ENCODE measurements at regions not wholly inside any gene's neighbourhood (a gene's known extent, or its start where the extent isn't known, plus 50 kb on each side); places are given as distances from the start of the nearest gene placed in this dataset.

DNA sequence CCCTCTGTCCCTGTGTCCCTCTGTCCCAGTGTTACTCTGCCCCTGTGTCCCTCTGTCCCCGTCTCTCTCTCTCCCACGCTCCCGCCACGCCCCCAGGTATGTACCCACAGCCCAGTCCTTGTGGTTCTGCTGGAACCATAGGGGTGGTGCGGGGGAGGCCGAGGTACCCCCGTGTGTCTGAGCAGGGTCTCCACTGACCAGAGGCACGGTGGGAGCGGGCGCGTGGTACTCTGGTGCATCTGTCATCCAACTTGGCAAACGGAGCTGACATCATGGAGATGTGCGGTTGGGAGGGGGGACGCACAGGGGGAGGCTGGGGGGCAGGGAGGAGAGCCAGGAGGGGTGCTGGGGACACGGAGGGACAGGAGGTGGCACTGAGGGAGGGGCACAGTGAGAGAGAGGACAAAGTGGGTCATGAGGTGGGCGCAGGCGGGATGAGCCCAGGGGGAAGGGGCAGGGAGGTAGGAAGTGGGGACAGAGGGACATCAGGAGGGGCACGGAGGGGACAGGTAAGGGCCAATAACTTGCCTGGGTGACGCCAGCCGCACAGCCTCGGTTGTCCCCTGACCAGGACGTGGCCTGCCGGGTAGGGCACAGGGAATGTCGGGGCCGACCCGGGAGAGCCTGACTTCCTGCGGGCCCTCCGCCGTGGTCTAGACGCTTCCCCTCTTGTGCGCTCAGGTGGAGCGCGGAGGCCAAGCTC lies 163.6 kb upstream of the PDE10A start:
- ChIA-PET CTCF (no interaction called here), POLR2A (no interaction called here)
- H3K9me3 ChIP-seq (ENCODE audit: control insufficient read depth in 2 of 3, low read length in 3 of 3): no peaks in the 10 kb centered on the region
- Mint-ChIP-seq H3K4me3 (no peak overlapping the region), H3K36me3 (no peaks in the 10 kb centered on the region), H3K4me1 (peaks cover 0 to 2% (median 2%) of the 10 kb centered on the region in 7 donors), H3K9me3 (peaks cover 0 to 2% (median 0%) of the 10 kb centered on the region in 11 donors), H3K27ac (no peak overlapping the region), H3K27me3 (peaks cover 6 to 29% (median 22%) of the 10 kb centered on the region in 5 donors)
- no peaks in the 10 kb centered on the region for H3K27me3 ChIP-seq (ENCODE audit: control insufficient read depth in 2 of 2, insufficient read depth in 2 of 2, low read length in 2 of 2)
- ATAC-seq: peak; percentile 26
- DNase-seq: no peak
- no peaks in the 10 kb centered on the region for H3K36me3 ChIP-seq (ENCODE audit: control insufficient read depth in 2 of 3, insufficient read depth in 3 of 3, low read length in 3 of 3)
- no peak overlapping the region for H3K27ac ChIP-seq (ENCODE audit: low read depth, low read length)
- intact Hi-C loops (cut with micrococcal nuclease): no loop called here
- H3K4me1 ChIP-seq (ENCODE audit: control insufficient read depth in 2 of 2, insufficient read depth in 2 of 2, low read length in 2 of 2): no peaks in the 10 kb centered on the region
- H3K4me3 ChIP-seq (ENCODE audit: low read length): no peak overlapping the region

DNA sequence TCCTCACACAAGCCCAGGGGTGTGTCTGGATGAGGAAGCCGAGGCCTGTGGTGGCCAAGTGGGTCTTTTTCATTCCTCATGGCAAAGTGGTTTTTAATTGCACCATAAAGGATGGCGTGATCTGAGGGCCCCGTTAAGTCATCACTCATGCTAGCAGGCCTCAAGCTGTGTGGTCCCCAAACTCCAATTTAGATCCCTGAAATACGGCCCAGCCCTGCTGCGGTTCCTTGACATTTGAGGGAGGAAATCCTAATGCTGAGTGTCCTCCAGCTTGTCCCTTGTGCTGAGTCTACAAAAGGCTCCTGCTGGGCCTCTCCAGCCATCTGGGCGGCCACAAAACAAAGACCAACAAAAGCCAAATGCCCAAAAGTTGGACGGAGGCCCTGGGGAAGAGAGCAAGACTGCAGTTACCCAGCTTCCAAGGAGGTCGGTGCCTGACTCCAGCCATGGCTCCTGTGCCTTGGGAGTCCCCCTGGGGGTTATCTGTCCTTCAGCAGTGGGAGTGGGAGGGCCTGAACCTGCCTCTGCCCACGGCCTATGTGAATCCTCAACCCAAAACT lies 162.3 kb upstream of the PDE10A start:
- intact Hi-C loops (cut with micrococcal nuclease): no loop called here

DNA sequence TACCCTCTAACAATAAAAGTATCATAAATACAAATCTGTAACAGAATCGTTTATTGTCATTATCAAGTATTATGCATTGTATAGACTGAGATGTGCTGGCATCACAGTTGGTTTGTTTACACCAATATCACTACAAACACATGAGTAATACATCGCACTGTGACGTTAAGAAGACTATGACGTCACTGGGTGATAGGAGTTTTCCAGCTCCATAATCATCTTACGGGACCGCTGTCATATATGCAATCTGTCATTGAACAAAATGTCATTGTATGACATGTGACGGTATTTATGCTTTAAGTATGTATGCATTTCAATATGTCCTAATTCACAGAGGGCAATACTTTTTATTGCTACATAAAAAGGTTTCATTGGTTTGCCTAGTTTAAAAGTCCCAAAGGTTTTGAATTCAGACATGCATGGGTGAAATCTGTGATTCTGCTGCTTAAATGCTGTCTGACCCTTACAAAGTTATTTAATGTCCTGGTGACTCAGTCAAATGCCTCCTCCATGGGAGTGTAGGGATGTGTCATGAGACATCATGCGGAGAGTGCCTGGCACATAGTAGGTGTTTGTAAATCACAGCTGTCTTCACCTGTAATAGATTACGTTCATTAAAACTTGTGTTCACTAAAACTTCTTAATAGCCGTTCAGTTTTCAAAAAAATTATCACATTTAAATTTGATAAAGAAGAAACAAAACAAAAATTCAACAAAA lies 160.7 kb upstream of the PDE10A start:
- DNase-seq: no peak
- ChIA-PET POLR2A (no interaction called here), CTCF (no interaction called here)
- Mint-ChIP-seq H3K27ac (no peak overlapping the region), H3K4me1 (peaks cover 0 to 12% (median 0%) of the 10 kb centered on the region in 7 donors), H3K4me3 (no peak overlapping the region), H3K27me3 (peaks cover 21 to 39% (median 37%) of the 10 kb centered on the region in 5 donors), H3K36me3 (no peaks in the 10 kb centered on the region), H3K9me3 (peaks cover 0 to 2% (median 0%) of the 10 kb centered on the region in 11 donors)
- no peaks in the 10 kb centered on the region for H3K27me3 ChIP-seq (ENCODE audit: control insufficient read depth in 2 of 2, insufficient read depth in 2 of 2, low read length in 2 of 2)
- no peaks in the 10 kb centered on the region for H3K4me1 ChIP-seq (ENCODE audit: control insufficient read depth in 2 of 2, insufficient read depth in 2 of 2, low read length in 2 of 2)
- no peaks in the 10 kb centered on the region for H3K36me3 ChIP-seq (ENCODE audit: control insufficient read depth in 2 of 3, insufficient read depth in 3 of 3, low read length in 3 of 3)
- ATAC-seq: no peak
- no peak overlapping the region for H3K27ac ChIP-seq (ENCODE audit: low read depth, low read length)
- H3K9me3 ChIP-seq (ENCODE audit: control insufficient read depth in 2 of 3, low read length in 3 of 3): no peaks in the 10 kb centered on the region
- no peak overlapping the region for H3K4me3 ChIP-seq (ENCODE audit: low read length)
- intact Hi-C loops (cut with micrococcal nuclease): no loop called here

More for the DNA sequence above, 162.3 kb upstream of the PDE10A start:
- ATAC-seq: no peak
- POLR2A ChIA-PET: no interaction called here
- no peaks in the 10 kb centered on the region for H3K4me1 ChIP-seq (ENCODE audit: control insufficient read depth in 2 of 2, insufficient read depth in 2 of 2, low read length in 2 of 2)
- CTCF ChIA-PET: no interaction called here
- H3K27ac ChIP-seq (ENCODE audit: low read depth, low read length): no peak overlapping the region
- Mint-ChIP-seq H3K27me3 (peaks cover 10 to 35% (median 25%) of the 10 kb centered on the region in 5 donors), H3K9me3 (peaks cover 0 to 2% (median 0%) of the 10 kb centered on the region in 11 donors), H3K4me3 (no peak overlapping the region), H3K36me3 (no peaks in the 10 kb centered on the region), H3K27ac (no peak overlapping the region), H3K4me1 (peaks cover 0 to 4% (median 0%) of the 10 kb centered on the region in 7 donors)
- no peak overlapping the region for H3K4me3 ChIP-seq (ENCODE audit: low read length)
- no peaks in the 10 kb centered on the region for H3K27me3 ChIP-seq (ENCODE audit: control insufficient read depth in 2 of 2, insufficient read depth in 2 of 2, low read length in 2 of 2)
- DNase-seq: no peak
- H3K36me3 ChIP-seq (ENCODE audit: control insufficient read depth in 2 of 3, insufficient read depth in 3 of 3, low read length in 3 of 3): no peaks in the 10 kb centered on the region
- H3K9me3 ChIP-seq (ENCODE audit: control insufficient read depth in 2 of 3, low read length in 3 of 3): no peaks in the 10 kb centered on the region

GRCh38 chr6:165822501-165822900 lies 159.5 kb upstream of the PDE10A start:
- no peak overlapping the region for H3K27ac Mint-ChIP-seq
- no peaks in the 10 kb centered on the region for H3K27me3 ChIP-seq (ENCODE audit: control insufficient read depth in 2 of 2, insufficient read depth in 2 of 2, low read length in 2 of 2)
- ATAC-seq: no peak
- no peaks in the 10 kb centered on the region for H3K9me3 ChIP-seq (ENCODE audit: control insufficient read depth in 2 of 3, low read length in 3 of 3)
- no peak overlapping the region for H3K4me3 Mint-ChIP-seq
- no peaks in the 10 kb centered on the region for H3K36me3 Mint-ChIP-seq
- no peak overlapping the region for H3K27ac ChIP-seq (ENCODE audit: low read depth, low read length)
- H3K4me3 ChIP-seq (ENCODE audit: low read length): no peak overlapping the region
- H3K36me3 ChIP-seq (ENCODE audit: control insufficient read depth in 2 of 3, insufficient read depth in 3 of 3, low read length in 3 of 3): no peaks in the 10 kb centered on the region
- DNase-seq: no peak
- CTCF ChIA-PET: no interaction called here
- POLR2A ChIA-PET: no interaction called here
- intact Hi-C loops (cut with micrococcal nuclease): no loop called here
- peaks cover 29 to 41% (median 35%) of the 10 kb centered on the region in 5 donors for H3K27me3 Mint-ChIP-seq
- H3K9me3 Mint-ChIP-seq: peaks cover 0 to 2% (median 0%) of the 10 kb centered on the region in 11 donors
- no peaks in the 10 kb centered on the region for H3K4me1 ChIP-seq (ENCODE audit: control insufficient read depth in 2 of 2, insufficient read depth in 2 of 2, low read length in 2 of 2)
- H3K4me1 Mint-ChIP-seq: peaks cover 0 to 12% (median 0%) of the 10 kb centered on the region in 7 donors

DNA sequence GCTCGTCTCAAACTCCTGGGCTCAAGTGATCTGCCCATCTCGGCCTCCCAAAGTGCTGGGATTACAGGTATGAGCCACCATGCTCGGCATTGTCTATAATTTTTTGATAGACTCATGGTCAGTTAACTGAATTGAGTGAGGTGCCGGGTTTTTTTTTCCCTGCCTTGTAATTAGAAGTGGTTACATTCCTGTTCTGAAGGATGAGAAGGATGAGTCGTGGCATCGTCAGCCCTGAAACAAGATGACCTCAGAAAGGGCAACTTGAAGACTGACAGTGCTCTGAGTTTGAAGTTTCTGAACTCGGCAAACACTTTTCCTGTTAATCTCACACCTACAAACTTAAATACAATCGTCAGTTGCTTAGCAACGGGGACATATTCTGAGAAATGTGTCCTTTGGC lies 158.7 kb upstream of the PDE10A start:
- CTCF ChIA-PET: no interaction called here
- H3K4me1 Mint-ChIP-seq: peaks cover 0 to 12% (median 0%) of the 10 kb centered on the region in 7 donors
- Histone ChIP-seq H3K4me1 (ENCODE audit: control insufficient read depth in 2 of 2, insufficient read depth in 2 of 2, low read length in 2 of 2) (no peaks in the 10 kb centered on the region), H3K27me3 (ENCODE audit: control insufficient read depth in 2 of 2, insufficient read depth in 2 of 2, low read length in 2 of 2) (no peaks in the 10 kb centered on the region), H3K4me3 (ENCODE audit: low read length) (no peak overlapping the region), H3K36me3 (ENCODE audit: control insufficient read depth in 2 of 3, insufficient read depth in 3 of 3, low read length in 3 of 3) (no peaks in the 10 kb centered on the region), H3K9me3 (ENCODE audit: control insufficient read depth in 2 of 3, low read length in 3 of 3) (no peaks in the 10 kb centered on the region), H3K27ac (ENCODE audit: low read depth, low read length) (no peak overlapping the region)
- H3K9me3 Mint-ChIP-seq: peaks cover 0 to 2% (median 0%) of the 10 kb centered on the region in 11 donors
- H3K27ac Mint-ChIP-seq: no peak overlapping the region
- H3K36me3 Mint-ChIP-seq: no peaks in the 10 kb centered on the region
- peaks cover 29 to 45% (median 38%) of the 10 kb centered on the region in 5 donors for H3K27me3 Mint-ChIP-seq
- POLR2A ChIA-PET: no interaction called here
- ATAC-seq (no peak), DNase-seq (no peak)
- intact Hi-C loops (cut with micrococcal nuclease): no loop called here
- H3K4me3 Mint-ChIP-seq: no peak overlapping the region

DNA sequence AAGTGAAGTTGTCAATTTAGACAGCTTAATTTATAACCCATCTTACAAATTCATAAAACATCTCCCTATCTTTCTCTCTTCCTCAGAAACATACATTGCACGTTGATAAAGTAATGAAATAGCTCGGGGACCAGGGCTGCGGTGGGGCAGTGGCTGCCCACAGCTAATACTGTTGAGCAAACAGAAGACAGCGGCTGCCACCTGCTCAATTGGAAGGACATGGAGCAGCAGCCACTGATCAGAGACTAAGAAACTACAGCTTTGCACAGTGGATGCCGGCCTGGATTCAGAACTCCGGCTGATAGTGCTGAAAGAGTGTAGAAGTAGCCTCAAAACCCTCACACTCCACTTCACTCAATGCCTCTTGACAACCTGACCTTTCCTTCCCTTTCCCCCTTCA lies 157.9 kb upstream of the PDE10A start:
- Mint-ChIP-seq H3K4me1 (peaks cover 0 to 12% (median 0%) of the 10 kb centered on the region in 7 donors), H3K9me3 (peaks cover 0 to 2% (median 0%) of the 10 kb centered on the region in 11 donors), H3K27me3 (peaks cover 32 to 48% (median 45%) of the 10 kb centered on the region in 5 donors), H3K27ac (no peak overlapping the region), H3K4me3 (no peak overlapping the region), H3K36me3 (no peaks in the 10 kb centered on the region)
- no peaks in the 10 kb centered on the region for H3K27me3 ChIP-seq (ENCODE audit: control insufficient read depth in 2 of 2, insufficient read depth in 2 of 2, low read length in 2 of 2)
- H3K27ac ChIP-seq (ENCODE audit: low read depth, low read length): no peak overlapping the region
- ChIA-PET CTCF (interaction anchor here (0.6 kb wide), 1 partner anchor 233 kb away, joined by 3 read pairs; no protein-coding TSS in a partner anchor), POLR2A (no interaction called here)
- no peak overlapping the region for H3K4me3 ChIP-seq (ENCODE audit: low read length)
- ATAC-seq: no peak
- H3K36me3 ChIP-seq (ENCODE audit: control insufficient read depth in 2 of 3, insufficient read depth in 3 of 3, low read length in 3 of 3): no peaks in the 10 kb centered on the region
- no peak for DNase-seq
- H3K9me3 ChIP-seq (ENCODE audit: control insufficient read depth in 2 of 3, low read length in 3 of 3): no peaks in the 10 kb centered on the region
- intact Hi-C loops (cut with micrococcal nuclease): no loop called here
- H3K4me1 ChIP-seq (ENCODE audit: control insufficient read depth in 2 of 2, insufficient read depth in 2 of 2, low read length in 2 of 2): no peaks in the 10 kb centered on the region

Measured in naive thymus-derived CD4-positive, alpha-beta T cell (primary cell).